Activated CD4-positive, alpha-beta memory T cell treated with anti-CD3 and anti-CD28 coated beads for 36 hours (primary cell): ENCODE measurements at regions not wholly inside any gene's neighbourhood (a gene's known extent, or its start where the extent isn't known, plus 50 kb on each side); places are given as distances from the start of the nearest gene placed in this dataset.

ENCODE experiments used
- CTCF ChIA-PET: fragments of 350-600 bp; sonication (Branson Sonifier 250); formaldehyde crosslinking; loops from one replicate; lab custom pipeline; 2021; ENCODE audit warnings: antibody characterized with exemption, inconsistent platforms; lab: Charles Lee
- POLR2A ChIA-PET: fragments of 350-600 bp; sonication (Branson Sonifier 250); formaldehyde crosslinking; loops from one replicate; lab custom pipeline; 2021; ENCODE audit warnings: antibody characterized with exemption; lab: Charles Lee
- DNase-seq: peaks from one replicate; pipeline ENCODE4 v3.0.0-alpha.2; 2020
- H3K27ac Mint-ChIP-seq: one replicate; pipeline ENCODE4 v1.8.0; 2021; ENCODE audit warnings: mixed read lengths
- H3K27me3 Mint-ChIP-seq: one replicate; pipeline ENCODE4 v1.8.0; 2021; ENCODE audit warnings: mixed read lengths
- H3K36me3 Mint-ChIP-seq: one replicate; pipeline ENCODE4 v1.8.0; 2021; ENCODE audit warnings: mixed read lengths
- H3K4me1 Mint-ChIP-seq: one replicate; pipeline ENCODE4 v1.8.0; 2021; ENCODE audit warnings: low read depth, mixed read lengths
- H3K4me3 Mint-ChIP-seq: one replicate; pipeline ENCODE4 v1.8.0; 2021; ENCODE audit warnings: mild to moderate bottlenecking, mixed read lengths
- H3K9me3 Mint-ChIP-seq: one replicate; pipeline ENCODE4 v1.8.0; 2021; ENCODE audit warnings: mixed read lengths
- intact Hi-C: fragments of 100-400 bp; cut with micrococcal nuclease; formaldehyde crosslinking; loops from one replicate; pipeline ENCODE4 v1.15.1; 2023

DNA sequence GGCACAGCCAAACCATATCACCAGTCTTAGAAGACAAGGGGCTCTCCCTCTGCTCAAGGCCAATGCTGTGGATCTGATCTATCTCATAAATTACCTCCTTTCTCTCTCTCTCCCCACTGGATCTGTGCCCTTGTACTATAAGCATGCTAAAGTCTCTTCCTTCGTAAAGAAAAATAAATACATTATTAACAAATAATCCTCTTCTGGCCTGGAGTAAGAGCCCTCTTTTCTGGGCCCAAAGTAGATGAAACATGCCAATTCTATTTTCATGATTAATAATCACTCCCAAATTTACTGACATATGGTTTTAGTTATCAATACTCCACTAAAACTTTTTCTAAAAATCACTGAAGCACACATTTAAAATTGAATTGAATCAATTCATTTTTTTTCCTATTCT lies 889.7 kb downstream of the ADGRL2 start:
- no peaks in the 10 kb centered on the region for H3K27me3 Mint-ChIP-seq
- CTCF ChIA-PET = no interaction called here
- H3K36me3 Mint-ChIP-seq = no peaks in the 10 kb centered on the region
- DNase-seq = no peak
- POLR2A ChIA-PET = no interaction called here
- H3K4me1 Mint-ChIP-seq = no peaks in the 10 kb centered on the region
- peaks cover 17% of the 10 kb centered on the region for H3K9me3 Mint-ChIP-seq
- no peak overlapping the region for H3K27ac Mint-ChIP-seq
- intact Hi-C loops = no loop called here
- no peak overlapping the region for H3K4me3 Mint-ChIP-seq

DNA sequence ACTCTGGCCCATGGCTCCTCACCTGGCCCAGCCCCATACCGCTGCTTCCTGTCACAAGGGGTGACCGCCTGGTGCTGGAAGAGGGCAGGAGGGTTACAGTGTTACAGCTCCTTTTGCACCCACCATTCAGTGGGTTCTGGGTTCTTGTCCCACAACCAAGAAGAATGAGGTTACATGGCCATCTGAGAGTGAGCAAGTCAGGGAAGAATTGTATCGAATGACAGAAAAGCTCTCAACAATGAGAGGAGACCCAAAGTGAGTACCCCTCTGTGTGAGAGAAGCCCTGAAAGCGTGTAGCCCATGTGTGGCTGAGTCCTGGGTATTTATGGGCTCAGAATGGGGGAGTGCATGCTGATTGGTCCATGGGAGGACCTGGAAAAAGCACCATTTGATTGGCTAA lies 888.5 kb downstream of the ADGRL2 start:
- no peaks in the 10 kb centered on the region for H3K36me3 Mint-ChIP-seq
- ChIA-PET POLR2A (no interaction called here), CTCF (no interaction called here)
- no peaks in the 10 kb centered on the region for H3K27me3 Mint-ChIP-seq
- intact Hi-C loops = no loop called here
- no peak for DNase-seq
- H3K4me1 Mint-ChIP-seq = no peaks in the 10 kb centered on the region
- peaks cover 17% of the 10 kb centered on the region for H3K9me3 Mint-ChIP-seq
- no peak overlapping the region for H3K27ac Mint-ChIP-seq
- no peak overlapping the region for H3K4me3 Mint-ChIP-seq

DNA sequence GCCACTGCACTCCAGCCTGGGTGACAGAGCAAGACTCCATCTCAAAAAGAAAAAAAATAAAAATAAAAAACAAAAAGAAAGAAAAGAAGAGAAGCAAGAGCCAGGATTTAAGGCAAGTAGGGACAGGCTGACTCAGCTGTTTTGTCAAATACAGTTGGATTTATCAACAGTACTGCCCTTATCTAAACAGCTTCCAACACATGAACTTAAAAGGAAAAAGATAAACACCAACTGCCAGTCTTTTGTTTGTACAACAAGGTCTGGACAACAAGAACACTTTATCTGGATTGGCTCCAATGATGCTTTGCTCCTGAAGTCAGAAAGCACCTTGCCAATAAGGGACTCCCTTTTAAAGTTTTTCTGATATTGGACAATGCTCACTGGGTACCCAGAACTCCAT lies 886.0 kb downstream of the ADGRL2 start:
- intact Hi-C loops = no loop called here
- DNase-seq = no peak
- no peak overlapping the region for H3K27ac Mint-ChIP-seq
- no peaks in the 10 kb centered on the region for H3K4me1 Mint-ChIP-seq
- H3K9me3 Mint-ChIP-seq = peaks cover 25% of the 10 kb centered on the region
- no peak overlapping the region for H3K4me3 Mint-ChIP-seq
- POLR2A ChIA-PET = no interaction called here
- H3K36me3 Mint-ChIP-seq = no peaks in the 10 kb centered on the region
- H3K27me3 Mint-ChIP-seq = no peaks in the 10 kb centered on the region
- CTCF ChIA-PET = no interaction called here

DNA sequence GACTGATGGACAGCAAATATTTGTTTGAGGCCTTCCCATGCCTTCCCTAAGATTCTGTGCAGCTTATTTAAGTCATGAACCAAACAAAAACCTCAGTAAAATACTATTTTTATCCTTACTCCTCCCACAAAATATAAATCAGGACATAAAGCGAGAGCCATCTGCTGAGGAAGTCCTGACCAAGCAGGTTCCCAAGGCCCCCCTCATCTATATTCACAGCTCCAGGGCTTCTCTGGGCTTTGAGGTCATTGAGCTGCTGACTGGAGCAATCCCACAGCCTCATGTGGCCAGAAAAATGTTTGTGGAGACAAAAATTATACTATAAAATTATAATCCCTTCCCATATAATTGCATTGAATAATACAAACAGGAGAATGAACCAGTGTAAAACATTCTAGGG lies 846.2 kb downstream of the ADGRL2 start:
- CTCF ChIA-PET = no interaction called here
- Mint-ChIP-seq H3K4me1 (no peaks in the 10 kb centered on the region), H3K36me3 (no peaks in the 10 kb centered on the region), H3K27me3 (no peaks in the 10 kb centered on the region), H3K27ac (no peak overlapping the region), H3K9me3 (no peaks in the 10 kb centered on the region), H3K4me3 (no peak overlapping the region)
- POLR2A ChIA-PET = no interaction called here
- DNase-seq = no peak
- intact Hi-C loops = no loop called here

DNA sequence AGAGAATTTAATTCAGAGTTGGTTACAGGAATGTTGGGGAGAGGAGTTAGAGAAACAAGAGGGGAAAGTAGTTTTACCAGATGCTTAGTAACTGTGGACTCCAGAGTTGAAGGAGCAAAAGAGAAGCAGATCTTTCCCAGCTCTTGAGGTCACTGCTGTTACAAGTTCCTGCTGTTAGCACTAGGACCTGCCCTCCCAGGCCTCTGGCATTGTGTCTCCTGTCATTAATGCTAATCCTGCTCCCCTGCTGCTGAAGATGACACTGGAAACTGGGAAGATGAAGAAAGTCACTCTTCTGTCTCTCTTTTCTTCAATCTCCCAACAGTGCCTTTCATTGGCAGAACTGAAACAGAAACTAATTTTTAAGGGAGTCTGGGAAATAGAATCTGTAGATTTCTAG lies 845.6 kb downstream of the ADGRL2 start:
- CTCF ChIA-PET = no interaction called here

DNA sequence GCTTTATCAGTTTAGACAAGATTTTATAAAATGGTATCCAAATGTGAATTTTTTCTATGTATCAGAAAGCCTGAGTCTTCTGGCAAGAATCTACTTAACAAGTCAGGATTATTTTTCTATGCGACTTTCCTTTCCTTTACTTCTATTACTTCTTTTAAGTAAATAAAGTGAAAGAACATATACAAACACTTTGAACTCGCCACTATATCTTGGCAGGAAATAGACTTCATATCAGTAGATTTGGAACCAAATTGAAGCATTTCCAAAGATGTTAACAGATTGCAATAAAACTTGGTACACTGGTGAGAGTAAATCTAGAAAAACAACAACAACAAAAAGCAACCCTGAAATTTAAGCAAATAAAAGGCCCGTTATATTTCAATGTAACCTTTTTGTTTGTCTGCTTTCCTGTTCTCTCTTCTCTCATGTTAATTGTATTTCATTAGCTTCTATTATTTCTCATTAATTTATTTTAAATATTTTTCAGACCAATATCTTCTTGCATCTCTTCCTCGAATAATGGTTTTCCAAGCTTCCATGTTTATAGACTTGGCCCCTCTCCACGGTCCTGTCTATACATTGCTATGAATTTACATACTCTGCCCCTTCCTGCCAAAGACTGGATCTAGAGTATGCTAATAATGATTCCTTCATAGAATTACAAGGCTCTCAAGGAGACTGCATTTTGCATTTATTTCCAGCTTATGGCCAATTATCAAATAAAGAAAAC lies 843.6 kb downstream of the ADGRL2 start:
- intact Hi-C loops = no loop called here
- POLR2A ChIA-PET = no interaction called here
- Mint-ChIP-seq H3K9me3 (no peaks in the 10 kb centered on the region), H3K4me1 (no peaks in the 10 kb centered on the region), H3K4me3 (no peak overlapping the region), H3K36me3 (no peaks in the 10 kb centered on the region), H3K27ac (no peak overlapping the region), H3K27me3 (no peaks in the 10 kb centered on the region)
- DNase-seq = no peak
- CTCF ChIA-PET = no interaction called here

More for the DNA sequence above, 845.6 kb downstream of the ADGRL2 start:
- no peak for DNase-seq
- no peaks in the 10 kb centered on the region for H3K9me3 Mint-ChIP-seq
- no peaks in the 10 kb centered on the region for H3K4me1 Mint-ChIP-seq
- intact Hi-C loops = no loop called here
- POLR2A ChIA-PET = no interaction called here
- no peak overlapping the region for H3K27ac Mint-ChIP-seq
- H3K36me3 Mint-ChIP-seq = no peaks in the 10 kb centered on the region
- H3K27me3 Mint-ChIP-seq = no peaks in the 10 kb centered on the region
- no peak overlapping the region for H3K4me3 Mint-ChIP-seq

DNA sequence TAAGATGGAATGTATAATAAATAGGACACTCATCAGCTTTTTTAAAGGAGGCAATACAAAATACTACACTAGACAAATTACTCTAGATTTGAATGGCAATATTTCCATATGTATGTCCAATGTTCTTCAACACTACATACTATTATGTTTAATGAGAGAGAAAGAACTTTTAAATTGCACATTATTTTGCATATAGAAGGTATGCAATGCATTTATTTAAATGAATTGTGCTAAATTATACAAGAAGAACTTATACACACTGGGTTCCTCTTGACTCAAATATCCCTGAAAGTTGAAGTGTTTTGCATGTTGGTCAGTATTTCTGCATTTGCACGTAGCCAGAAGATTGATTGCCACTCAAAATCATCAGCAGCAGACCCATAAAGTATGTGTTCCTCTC lies 839.6 kb downstream of the ADGRL2 start:
- intact Hi-C loops = no loop called here
- ChIA-PET POLR2A (no interaction called here), CTCF (no interaction called here)
- Mint-ChIP-seq H3K27ac (no peak overlapping the region), H3K36me3 (no peaks in the 10 kb centered on the region), H3K4me3 (no peak overlapping the region), H3K4me1 (no peaks in the 10 kb centered on the region), H3K9me3 (no peaks in the 10 kb centered on the region), H3K27me3 (no peaks in the 10 kb centered on the region)
- no peak for DNase-seq

DNA sequence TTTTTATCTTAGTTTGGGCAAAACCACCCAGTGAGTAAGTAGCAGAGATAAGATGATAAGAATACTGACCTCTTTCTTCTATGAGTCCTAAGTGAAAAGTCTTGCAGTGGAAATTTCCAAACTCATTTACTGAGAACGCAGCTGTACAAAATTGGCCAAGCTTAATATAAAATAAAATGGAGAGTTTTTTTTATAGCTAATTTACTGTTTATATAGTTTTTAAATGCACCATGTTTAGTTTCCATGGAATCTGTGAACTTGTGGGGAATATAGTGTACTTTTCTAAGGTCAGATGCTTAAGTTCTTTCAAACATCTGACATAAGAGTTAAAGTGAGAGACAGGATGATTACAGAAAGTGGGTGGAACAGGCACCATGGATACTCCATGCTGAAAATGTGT lies 833.5 kb downstream of the ADGRL2 start:
- no peak for DNase-seq
- Mint-ChIP-seq H3K27me3 (no peaks in the 10 kb centered on the region), H3K27ac (no peak overlapping the region), H3K9me3 (no peaks in the 10 kb centered on the region), H3K4me3 (no peak overlapping the region), H3K36me3 (no peaks in the 10 kb centered on the region), H3K4me1 (no peaks in the 10 kb centered on the region)
- POLR2A ChIA-PET = no interaction called here
- CTCF ChIA-PET = no interaction called here
- intact Hi-C loops = no loop called here

DNA sequence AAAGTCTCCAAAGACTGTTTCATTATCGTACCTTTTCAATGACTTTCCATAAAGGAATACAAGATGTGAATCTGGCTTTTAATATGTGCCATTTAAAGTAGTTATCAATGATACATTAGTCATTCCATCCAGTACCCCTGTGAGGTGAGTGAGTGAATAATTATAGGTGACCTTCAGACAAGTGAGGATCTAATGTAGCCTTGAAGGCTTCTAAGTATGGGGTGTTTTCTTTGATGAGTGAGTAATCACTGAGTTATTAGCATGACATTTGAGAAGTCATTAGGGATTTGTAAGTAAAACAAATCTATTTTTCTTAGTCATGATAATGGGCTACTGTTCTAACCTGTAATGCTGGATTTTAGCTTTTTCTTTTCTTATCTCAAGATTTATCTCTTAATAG lies 831.4 kb downstream of the ADGRL2 start:
- H3K36me3 Mint-ChIP-seq = no peaks in the 10 kb centered on the region
- POLR2A ChIA-PET = no interaction called here
- no peak overlapping the region for H3K4me3 Mint-ChIP-seq
- peaks cover 3% of the 10 kb centered on the region for H3K9me3 Mint-ChIP-seq
- H3K4me1 Mint-ChIP-seq = no peaks in the 10 kb centered on the region
- no peak overlapping the region for H3K27ac Mint-ChIP-seq
- no peaks in the 10 kb centered on the region for H3K27me3 Mint-ChIP-seq
- DNase-seq = no peak
- intact Hi-C loops = no loop called here
- CTCF ChIA-PET = no interaction called here

DNA sequence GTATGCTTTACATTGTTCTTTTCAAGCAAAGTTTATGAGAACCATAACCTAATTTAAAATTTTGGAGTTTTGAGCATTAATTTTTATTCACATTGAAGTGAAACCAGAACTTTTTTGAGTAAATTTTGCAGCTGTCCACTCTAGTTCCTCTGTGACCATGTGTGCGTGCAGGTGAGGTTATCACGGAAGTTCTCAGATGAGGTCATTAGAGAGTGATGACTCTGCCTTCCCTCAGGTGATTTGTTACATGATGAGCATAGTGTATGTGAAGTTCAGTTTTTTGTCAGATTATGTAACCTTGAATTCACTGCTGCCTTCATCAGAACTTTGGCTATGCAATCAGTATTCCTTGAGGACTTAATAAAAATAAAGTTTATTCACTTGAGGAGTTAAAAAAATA lies 828.2 kb downstream of the ADGRL2 start:
- ChIA-PET CTCF (no interaction called here), POLR2A (no interaction called here)
- Mint-ChIP-seq H3K9me3 (peaks cover 18% of the 10 kb centered on the region), H3K4me1 (no peaks in the 10 kb centered on the region), H3K4me3 (no peak overlapping the region), H3K36me3 (no peaks in the 10 kb centered on the region), H3K27me3 (no peaks in the 10 kb centered on the region), H3K27ac (no peak overlapping the region)
- intact Hi-C loops = no loop called here
- no peak for DNase-seq

DNA sequence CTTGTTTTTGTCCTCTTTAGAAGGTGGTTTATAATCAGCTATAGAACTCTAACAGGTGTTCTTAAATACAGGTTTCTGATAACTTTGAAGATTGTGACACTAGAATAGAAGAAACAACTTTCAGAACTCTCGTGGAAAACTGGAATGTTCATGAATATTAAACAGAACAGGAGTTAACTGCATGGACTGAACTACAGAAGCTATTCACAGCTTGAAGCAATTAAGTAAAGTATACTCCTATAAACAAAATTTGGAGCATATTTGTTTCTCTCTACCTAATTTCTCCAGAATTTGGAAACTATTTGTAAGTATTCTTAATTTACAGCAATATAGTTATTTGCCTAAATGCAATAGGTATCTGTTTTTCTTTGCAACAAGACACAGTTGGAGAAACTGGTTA lies 824.8 kb downstream of the ADGRL2 start:
- Mint-ChIP-seq H3K27ac (no peak overlapping the region), H3K9me3 (peaks cover 26% of the 10 kb centered on the region), H3K4me3 (no peak overlapping the region), H3K27me3 (no peaks in the 10 kb centered on the region), H3K4me1 (no peaks in the 10 kb centered on the region), H3K36me3 (no peaks in the 10 kb centered on the region)
- DNase-seq = no peak
- CTCF ChIA-PET = no interaction called here
- POLR2A ChIA-PET = no interaction called here
- intact Hi-C loops = no loop called here

DNA sequence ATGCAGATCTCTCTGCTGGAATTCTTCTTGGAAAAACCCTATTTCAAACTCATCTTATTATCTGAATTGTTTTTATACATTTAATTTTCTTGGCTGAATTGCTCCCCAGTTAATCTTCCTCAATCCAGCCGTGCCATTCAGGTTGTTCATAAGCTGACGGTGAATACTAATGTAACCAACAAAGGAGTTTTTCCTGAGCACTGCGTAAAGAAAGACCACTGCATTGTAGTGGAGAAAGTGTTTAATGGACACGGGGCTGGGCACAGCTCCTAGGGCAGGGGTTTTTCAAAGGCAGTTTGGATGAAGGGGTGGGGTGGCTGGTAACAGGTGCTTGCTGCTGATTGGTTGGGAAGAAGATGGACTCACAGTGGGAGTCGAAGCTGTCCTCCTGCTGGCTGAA lies 820.3 kb downstream of the ADGRL2 start:
- peaks cover 18% of the 10 kb centered on the region for H3K9me3 Mint-ChIP-seq
- intact Hi-C loops = no loop called here
- H3K27me3 Mint-ChIP-seq = no peaks in the 10 kb centered on the region
- CTCF ChIA-PET = no interaction called here
- no peak for DNase-seq
- POLR2A ChIA-PET = no interaction called here
- no peak overlapping the region for H3K4me3 Mint-ChIP-seq
- H3K27ac Mint-ChIP-seq = no peak overlapping the region
- no peaks in the 10 kb centered on the region for H3K4me1 Mint-ChIP-seq
- H3K36me3 Mint-ChIP-seq = no peaks in the 10 kb centered on the region

DNA sequence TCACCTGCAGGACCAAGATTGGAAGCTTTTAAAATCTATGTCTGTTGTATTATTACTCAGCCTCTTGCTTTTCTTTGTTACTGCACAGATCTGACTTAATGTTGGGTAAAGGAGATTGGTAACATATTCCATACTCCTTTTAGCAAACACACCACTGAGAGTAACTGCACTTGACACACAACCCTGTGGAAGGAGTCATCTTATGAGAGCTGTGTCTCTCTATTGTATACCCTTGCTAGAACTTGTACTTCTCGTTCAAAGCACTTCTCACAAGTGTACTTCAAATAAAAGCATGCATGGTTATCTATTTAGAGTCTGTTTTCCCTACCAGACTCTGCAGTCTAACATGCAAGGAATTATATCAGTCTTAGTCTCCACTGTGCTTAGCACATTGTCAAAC lies 813.4 kb downstream of the ADGRL2 start:
- intact Hi-C loops = no loop called here
- H3K9me3 Mint-ChIP-seq = no peaks in the 10 kb centered on the region
- no peak overlapping the region for H3K27ac Mint-ChIP-seq
- POLR2A ChIA-PET = no interaction called here
- no peaks in the 10 kb centered on the region for H3K36me3 Mint-ChIP-seq
- DNase-seq = no peak
- H3K4me3 Mint-ChIP-seq = no peak overlapping the region
- no peaks in the 10 kb centered on the region for H3K4me1 Mint-ChIP-seq
- CTCF ChIA-PET = no interaction called here
- no peaks in the 10 kb centered on the region for H3K27me3 Mint-ChIP-seq
